ENCODE measurements at regions not wholly inside any gene's neighbourhood (a gene's known extent, or its start where the extent isn't known, plus 50 kb on each side); places are given as distances from the start of the nearest gene placed in this dataset.

DNA sequence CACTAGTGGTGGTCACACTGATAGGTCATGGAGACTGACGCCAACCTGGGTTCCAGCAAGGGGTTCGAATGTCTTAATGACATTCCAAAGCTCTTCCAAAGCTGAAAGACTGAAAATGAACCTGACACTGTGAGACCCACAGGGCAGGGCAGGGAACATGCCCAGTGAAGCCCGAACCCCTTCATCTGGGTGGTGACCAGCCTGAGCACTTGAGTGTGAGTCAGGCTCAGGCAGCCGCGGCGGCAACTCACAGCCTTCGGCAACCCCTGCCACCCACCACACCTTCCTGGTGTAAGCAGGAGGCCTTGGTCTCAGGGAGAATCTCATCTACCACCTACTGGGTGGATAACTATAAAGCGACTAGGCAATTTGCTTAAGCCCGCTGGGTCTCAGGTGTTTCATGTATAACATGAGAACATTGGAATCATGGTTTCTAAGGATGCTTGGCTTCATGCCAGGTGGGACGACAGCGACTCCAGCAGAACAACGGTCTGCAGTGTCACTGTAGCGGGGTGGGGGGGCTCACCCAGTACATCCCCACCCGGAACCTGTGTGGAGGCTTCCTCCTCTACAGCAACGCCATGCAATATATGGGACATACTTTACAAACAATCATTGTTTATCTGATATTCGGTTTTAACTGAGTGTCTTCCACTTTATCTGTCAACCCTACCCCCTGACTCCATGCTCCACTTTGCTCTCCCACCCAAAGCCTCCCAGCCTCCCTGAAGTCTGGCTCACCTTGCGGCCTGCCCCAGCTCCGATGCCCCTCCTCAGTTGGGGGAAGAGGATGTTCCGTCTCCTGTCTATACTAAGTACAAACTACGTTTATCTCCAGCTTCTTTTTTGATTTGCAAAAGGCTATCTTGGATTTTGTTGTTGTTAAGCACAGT, 125.0 kb upstream of the MEF2A start:
- DNase-seq (ENCODE audit: low read depth in 2 of 2), result no peak

DNA sequence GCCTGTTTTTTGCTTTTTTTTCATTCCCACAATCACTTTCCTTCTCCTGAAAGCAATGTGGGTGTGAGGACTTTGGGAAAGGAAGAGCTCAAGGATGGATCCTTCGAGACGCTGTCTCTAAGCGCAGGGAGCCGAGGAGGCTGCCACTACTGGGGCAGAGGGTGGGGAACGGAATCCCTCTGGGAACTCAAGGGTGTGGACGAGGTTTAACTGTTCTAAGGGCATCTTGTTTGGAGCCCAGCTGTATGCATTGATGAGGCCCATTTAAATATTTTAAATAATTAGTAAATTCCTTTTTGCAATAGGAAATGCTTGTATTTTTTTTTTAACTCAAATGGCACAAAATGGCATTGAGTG, 124.4 kb upstream of the MEF2A start:
- DNase-seq (ENCODE audit: low read depth in 2 of 2), result no peak

DNA sequence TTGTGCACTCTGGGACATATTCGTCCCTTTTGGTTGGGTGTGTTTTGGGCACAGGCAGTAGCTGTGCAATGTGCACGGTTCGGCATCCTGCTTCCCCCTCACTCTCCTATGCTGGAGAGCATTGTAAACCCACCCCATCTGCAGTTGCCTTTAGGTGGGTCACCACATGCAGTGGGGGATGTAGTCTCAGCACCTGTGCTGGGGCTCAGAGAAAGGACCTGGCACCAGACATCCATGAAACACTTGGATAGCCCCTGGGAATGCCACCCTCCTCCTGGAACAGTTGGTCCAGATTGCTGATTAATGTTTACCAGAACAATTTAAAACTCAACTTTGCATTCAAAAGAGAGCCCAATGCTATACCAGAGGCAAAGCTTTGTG, 123.9 kb upstream of the MEF2A start:
- DNase-seq (ENCODE audit: low read depth in 2 of 2), result no peak

DNA sequence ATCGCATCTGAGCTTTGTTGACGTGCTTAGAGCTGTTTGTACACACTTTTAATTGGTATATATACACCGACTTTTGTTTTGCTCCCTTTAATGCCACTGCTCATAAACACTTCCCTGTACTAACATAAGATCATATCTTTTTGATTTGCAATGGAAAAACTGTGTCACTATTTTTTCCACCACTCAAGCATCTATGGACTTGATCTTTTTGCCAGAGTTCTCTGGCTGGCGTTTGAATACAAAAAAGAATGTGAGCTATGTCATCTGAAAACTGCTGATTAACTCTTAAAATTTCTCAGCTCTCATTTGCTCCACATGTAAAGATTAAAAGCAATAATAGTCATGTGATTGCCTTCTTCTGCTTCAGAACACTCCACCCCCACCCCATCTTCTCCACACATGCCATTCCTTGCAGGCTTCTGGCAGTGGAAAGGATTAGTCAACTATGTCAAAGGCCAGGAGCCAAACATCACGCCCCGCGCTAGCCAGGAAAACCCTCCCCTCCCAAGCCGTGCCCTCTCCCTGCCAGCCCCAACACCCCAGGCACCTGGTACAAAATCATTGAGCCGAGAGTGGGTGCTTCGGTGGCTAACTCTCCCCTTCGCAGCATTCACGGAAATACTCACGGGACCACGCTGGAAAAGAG, 123.4 kb upstream of the MEF2A start:
- no peak for DNase-seq (ENCODE audit: low read depth in 2 of 2)

DNA sequence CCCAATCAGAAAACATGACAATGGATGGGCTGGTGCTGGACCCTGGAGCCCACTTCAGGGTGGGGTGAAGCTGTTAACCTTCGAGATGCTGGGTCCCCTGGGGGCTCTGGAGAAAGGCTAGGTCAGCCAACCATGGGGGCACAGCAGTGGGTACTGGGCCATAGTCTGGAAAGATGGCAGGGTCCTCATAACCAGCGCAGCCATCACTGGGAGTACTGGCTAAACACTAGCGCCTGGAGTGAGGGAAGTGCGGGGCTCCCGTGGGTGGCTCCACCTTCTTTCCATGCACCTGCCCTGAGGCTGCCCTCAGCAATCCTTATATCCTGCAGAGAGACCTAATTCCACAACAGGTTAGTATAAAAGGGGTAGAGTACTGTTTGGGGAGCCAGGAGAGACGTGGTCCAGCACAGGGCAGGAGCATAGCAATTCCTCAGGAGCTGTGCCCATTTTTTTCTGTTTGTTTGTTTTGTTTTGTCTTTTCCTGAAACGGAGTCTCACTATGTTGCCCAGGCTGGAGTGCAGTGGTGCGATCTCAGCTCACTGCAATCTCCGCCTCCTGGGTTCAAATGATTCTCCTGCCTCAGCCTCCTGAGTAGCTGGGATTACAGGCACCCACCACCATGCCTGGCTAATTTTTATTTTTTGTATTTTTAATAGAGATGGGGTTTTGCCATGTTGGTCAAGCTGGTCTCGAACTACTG, 122.6 kb upstream of the MEF2A start:
- DNase-seq (ENCODE audit: low read depth in 2 of 2), result no peak

DNA sequence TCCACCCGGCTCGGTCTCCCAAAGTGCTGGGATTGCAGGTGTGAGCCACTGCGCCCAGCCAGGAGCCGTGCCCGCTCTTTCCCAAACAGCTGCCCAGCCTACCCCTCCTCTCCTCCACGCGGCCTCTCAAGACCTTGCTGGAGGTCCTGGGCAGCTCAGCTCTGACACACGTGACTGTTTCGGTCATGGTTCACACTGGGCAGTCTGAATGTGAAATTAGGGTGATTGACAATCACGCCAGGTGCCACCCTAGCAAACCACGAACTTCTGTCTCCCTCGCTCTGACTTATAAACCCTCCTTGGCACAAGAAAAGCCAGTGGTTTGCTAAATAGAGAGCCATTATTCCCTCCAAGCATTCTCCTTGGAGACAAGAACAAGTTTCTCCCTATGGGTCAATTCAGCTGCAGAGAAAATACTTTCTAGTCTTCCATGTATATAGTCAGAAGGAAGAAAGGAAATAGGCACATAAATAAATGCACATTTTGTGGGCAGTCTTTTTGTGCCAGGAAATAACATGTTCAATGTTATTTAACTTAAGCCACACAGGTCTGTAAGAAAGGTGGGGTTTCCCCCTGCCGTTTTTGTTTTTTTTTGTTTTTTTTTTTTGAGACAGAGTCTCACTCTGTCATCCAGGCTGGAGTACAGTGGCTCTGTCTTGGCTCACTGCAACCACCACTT, 121.9 kb upstream of the MEF2A start:
- no peak for DNase-seq (ENCODE audit: low read depth in 2 of 2)

DNA sequence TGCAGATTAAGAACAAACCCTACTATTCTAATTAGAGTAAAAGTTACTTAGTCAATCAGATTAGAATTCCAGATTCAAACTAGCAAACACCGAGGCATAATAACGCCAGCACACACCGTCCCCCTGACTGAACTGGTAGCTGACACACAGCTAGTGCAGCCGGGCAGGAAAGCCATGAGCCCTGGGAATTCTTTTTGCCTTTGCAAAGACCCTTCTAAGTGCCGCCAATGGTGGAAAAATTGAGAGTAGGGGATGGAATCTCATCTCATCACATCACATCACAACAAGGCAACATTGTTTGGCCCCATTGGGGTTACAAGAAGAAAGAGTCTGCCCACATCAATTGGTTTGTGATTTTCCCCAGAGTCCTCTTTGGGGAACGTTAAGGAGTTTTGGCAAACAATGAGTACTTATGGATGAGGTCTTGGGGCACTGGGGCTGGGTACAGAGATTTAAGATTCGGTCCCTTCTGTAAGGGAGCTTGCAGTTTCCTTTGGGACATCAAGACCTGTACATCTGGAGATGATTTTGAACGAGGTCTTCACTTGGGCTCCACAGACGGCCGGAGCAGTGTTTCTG, 120.4 kb upstream of the MEF2A start:
- no peak for DNase-seq (ENCODE audit: low read depth in 2 of 2)

DNA sequence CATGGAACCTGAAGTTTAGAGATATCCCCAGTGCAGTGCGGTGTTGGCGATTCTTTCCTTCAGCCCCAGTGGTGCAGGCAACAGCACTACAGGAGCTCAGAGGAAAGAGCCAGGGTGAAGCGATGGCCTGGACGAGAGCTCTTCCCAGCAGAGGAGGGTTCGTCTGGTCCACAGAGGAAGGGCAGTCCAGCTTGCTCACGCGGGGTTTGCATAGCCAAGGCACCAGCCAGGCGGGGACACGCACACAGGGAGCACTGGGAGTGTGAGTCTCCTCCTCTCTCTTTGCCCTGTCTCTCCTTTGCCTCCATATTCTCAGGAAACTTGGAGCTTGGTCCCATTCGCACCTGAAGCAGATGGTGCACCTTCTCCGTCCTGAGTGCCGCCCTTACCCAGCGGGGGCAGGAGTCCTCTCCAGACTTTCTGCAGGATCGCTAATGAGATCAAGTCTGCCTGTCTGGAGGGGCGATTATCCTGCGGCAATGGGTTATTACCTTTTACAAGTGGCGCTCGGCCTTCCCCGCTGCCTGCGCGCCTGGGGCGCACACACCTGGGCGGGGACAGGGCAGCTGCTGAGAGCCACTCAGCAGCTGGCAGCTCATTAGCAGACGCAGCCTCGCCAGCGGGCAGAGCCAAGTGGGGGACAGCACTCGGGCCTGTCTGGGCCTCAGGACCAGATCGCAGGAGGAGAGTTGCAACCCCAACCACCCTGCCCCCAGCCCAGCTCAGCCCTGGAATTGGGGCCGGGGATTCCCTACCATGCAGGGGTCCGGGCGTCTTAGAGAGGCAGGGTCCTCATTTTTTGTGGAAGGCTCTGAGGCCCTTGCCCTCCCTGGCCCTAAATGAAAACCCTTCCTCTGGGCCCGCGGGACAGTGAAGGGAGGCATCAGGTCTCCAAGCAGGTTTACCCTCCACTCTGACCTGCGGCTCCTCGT, 119.0 kb upstream of the MEF2A start:
- DNase-seq (ENCODE audit: low read depth in 2 of 2), result no peak

DNA sequence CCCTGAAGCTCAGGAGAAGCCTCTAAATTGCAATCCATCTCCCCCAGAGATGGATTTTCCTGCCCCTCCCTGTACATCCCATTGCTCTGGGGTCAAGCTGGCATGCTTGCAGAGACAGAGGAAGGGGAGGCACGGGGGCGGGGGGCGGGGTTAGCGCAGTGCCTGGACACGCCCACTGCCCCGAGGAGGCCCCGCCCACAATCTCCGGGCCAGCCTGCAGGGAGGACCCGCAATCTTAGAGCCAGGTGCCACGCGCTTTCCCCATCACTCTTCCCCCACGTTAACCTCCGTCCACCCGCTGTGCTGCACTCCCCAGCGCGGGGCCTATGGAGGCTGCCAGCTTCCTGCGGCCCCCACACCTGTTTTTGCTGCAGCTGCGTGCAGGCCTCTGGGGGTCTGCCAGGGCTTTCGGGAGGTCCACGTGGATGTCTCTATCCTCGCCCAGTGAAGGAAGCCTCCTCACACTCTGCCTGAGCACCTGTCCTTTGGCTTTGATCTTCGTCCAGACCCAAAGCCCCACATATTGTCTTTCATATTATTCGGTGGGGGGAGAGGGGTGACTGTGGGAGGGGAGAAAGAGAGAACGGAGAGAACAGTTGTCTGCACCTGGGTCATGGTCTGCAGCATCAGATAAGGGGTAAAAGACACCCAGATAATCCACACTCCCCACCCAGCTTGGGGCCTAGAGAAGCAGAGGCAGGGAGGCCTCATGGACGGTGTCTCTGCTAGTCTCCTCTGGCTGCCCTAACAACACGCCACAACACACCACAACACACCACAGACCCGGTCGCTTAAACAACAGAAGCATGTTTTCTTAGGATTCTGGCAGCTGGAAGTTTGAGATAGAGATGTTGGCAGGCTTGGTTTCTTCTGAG, 118.0 kb upstream of the MEF2A start:
- no peak for DNase-seq (ENCODE audit: low read depth in 2 of 2)

DNA sequence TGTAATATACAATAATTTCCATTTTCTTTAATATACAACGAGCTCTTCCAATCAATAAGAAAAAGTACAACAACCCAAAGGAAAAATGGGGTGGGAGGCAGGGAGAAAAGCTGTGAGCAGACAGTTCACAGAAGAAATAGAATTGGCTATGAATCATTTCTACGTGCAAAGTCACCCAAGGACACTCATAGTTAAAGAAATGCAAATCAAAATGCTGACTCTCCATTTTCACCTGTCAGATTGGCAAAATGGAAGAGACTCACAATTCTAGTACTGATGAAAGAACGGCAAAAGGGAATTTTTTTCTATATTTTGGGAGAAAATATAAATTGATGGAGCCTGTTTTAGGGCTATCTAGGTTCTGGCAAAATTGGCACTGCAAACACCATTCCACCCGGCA, 116.3 kb upstream of the MEF2A start:
- no peak for DNase-seq (ENCODE audit: low read depth in 2 of 2)

DNA sequence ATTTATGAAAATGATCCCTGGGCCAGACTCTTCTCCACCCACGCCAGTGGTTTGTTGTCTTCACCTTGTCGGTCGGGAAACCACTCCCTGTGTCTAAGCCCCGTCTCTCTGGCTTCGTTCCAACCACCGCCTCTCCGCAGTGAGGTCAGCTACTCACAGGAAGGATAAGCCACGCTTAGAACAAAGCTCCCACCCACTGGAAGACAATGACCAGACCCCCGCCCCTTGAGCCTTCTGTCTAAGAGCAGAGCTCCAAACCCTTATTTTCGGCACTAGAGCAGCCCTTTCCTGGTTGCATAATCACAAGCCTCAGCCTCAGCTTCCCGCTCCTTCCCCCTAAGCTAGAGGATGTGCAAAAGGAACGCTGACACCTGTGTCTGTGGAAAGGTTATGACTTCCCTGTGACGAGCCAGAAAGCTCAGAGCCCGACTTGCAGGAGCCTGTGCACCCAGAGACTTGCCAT, 114.9 kb upstream of the MEF2A start:
- DNase-seq (ENCODE audit: low read depth in 2 of 2), result peak; percentile 40 to 48

DNA sequence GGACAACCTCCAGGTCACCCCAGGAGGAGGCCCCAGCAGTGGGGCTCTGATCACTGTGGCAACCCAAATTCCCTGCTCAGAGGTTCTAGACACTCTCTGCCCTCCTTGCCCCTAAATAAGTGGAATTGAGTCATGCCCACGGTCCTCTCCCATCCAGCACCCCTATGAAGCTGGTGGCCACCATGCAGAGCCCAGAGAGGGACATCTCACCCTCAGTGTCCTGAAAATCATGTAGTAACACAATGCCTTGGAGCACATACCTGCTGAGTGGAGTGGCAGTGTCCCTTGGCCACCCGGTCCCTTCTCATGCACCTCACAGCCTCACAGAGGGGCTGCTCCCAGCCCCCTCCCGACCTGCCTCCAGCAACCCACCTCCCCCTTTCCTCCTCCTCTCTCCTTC, 114.3 kb upstream of the MEF2A start:
- no peak for DNase-seq (ENCODE audit: low read depth in 2 of 2)

DNA sequence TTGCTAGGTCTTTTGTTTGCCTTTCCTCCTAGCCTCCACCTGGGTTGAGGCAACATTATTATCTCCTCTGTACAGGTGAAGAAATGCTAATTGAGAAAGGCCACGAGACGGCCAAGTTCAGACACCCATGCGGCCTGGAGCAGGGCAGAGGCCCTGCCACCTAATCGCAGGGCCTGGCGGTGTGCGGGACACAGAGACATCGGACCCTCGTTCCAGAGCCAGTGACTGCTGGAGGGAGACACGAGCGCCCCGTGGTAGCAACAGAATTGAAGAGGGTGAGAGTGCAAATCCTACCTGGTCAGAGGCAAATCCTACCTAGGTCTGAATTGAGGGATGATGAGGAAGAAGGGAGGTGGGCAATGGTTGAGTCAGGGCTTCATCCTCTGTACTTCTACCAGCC, 113.8 kb upstream of the MEF2A start:
- DNase-seq (ENCODE audit: low read depth in 2 of 2), result no peak

DNA sequence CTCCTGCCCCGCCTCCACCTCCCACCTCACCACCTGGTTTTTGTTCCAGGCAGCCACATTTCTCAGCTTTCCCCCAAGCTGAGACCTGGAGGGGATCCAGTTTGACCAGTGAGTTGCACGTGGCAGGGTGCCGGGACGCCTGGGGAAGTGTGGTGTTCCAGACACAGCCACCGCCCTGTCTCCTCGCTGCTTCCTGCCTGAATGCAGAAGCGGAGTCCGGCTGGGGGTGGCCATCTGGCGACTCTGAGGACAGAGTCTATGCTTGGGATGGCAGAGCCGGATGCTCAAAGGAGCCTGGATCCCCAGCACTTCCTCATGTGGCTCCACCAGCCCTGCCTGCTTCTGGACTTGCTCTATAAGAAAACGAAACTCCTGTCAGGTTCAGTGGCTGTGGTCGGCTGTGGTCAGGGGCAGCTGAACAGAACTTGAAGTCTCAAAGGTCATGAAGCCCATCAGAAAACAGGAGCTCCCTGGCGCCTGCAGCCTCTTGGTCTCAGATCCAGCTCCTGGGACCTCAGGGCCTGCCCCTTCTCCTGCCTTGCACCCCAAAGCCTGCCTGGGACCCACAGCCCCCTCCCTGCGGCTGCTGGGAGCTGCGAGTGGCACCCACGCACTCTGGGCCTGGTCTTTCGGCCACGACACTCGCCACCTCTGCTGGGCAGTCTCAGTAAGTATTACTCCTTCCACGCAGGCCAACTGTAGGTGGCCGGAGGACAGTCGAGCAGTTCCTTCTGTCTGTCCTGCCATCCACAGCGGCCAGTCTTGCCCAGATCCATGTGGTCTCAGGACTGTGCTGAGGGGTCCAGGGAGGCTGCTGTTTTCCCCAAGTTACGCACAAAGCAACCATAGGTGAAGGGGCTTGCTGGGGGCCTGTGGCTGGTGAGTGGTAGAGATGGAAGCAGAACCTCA, 112.8 kb upstream of the MEF2A start:
- DNase-seq (ENCODE audit: low read depth in 2 of 2), result no peak

DNA sequence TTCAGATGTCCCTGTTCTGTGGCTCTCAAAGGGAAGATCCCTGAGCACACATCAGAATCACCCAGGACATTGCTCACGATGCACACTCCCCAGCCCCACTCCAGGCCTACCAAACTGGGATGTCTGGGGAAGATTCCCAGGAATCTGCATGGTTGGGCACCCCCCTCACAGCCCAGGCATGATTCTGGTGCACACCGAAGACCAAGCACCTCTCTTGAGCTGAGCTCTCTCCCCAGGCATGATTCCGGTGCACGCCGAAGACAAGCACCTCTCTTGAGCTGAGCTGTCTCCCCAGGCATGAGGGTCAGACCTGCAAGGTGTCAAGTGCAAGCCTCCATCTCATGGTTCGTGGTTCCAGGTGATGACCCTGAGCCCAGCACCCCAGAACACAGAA, 112.2 kb upstream of the MEF2A start:
- no peak for DNase-seq (ENCODE audit: low read depth in 2 of 2)

DNA sequence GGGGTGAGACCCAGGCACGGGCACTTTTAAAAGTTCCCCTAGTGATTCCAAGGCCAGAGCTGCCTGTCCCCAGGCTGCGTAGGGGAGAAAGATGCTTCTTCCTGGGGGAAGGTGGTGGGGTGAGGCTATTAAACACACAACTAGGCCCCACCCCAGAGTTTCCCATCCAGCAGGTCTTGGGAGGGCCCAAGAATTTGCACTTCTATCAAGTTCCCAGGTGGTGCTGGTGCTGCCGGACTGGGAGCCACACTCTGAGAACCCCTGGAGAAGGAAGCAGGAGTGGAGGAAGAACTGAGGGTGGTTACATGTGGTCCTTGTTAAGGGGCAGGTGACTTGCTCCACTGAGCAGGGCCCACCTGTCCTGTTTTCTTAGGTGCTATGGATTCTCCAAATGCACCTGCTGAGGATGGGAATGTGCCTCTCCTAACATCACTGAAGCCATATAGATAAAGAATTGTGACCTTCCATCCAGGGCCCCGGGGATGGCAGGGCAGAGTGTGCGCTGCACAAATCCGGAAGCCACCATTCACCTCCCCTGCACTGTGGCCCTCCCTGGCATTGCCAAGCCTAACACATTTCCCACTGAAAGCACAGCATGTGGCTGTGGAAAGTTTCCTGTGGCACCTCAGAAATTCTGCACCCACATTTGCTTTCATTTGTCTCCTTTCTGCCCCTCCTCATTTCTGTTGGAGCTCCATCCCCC, 111.5 kb upstream of the MEF2A start:
- DNase-seq (ENCODE audit: low read depth in 2 of 2), result no peak

DNA sequence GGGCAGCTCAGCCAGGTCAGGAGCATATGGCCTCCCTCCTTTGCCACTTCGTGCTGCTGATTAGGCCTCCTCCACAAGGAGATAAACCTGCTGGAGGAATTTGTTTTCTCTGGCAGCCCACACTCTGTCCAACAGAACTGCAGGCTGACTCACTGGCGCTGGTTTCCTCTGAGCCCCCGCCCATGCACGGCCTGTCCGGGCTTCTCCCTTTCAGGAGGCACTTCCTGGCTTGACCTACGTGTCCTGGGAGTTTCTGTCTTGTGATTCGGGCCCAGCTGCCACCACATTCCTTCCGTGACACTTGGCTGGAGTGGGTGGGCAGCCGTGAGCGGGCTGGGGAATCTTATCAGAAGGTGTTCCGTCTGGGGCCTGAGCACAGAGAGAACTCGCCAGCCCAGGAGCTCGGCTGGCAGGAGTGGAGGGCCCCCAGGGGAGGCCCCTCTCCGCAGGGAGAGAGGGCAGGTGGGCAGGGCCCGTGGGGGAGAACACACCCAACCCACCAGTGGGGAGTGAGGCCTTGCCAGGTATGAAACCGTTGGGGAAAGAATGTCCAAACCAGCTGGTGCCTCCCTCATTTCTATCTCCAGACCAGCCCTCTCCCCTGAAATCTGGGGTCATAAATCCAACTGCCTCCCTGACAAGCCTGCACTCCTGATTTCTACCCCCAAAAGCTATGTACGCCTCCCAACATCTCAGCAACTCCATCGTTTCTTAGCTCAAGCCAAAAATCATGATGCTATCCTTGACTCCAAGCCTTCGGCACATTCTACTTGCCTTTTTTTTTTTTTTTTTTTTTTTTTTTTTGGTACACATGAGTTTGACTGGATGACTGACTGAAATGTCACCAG, 110.6 kb upstream of the MEF2A start:
- DNase-seq (ENCODE audit: low read depth in 2 of 2), result no peak
